KG1 (cell line): ENCODE measurements at regions not wholly inside any gene's neighbourhood (a gene's known extent, or its start where the extent isn't known, plus 50 kb on each side); places are given as distances from the start of the nearest gene placed in this dataset.
"Not testable (repeated sequence)": the region's sequence is repeated elsewhere in the genome, so short reads cannot be mapped to it uniquely, and the experiment has no call there.

Experiments
- DNase-seq: peaks from one replicate; lab custom pipeline; 2025; lab: John Stamatoyannopoulos, UW

DNA sequence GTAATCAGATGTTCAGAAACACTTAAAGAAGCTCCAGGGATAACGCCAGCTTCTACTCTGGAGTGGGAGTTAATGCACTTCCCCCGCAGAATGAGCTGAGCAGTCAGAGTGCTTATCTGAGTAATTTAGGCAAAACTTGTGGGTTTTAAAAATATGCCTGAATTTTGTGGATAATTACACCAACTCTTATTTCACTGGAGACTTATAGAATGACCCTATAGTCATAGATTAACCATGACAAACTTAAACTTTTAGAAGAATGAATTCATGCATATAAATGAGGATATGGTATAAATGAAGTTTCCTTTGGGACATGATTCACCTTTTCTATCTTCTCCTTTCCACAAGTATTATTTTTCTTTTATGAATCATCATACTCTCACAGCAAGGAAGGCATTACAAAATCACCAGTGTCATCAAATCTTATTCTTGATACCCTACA lies 241.1 kb upstream of the FBXO33 start:
- no peak for DNase-seq

GRCh38 chr14:39668449-39668848 lies 236.2 kb upstream of the FBXO33 start:
- DNase-seq, result no peak

DNA sequence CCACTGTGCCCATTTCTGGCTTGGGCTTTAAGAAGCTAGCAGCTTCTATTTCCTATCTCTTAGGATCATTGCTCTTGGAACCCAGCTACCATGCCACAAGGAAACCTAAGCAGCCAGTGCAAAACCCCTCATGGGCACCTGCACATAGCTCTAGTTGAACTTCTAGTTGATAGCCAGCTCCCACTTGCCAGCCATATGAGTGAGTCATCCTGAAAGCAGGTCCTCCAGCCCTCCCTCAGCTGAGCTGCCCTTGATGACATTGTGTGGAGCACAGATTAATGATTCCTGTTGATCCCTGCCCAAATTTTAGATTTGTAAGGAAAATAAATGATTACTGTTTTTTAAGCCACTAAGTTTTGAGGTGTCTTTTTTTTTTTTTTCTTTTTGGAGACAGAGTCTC lies 234.2 kb upstream of the FBXO33 start:
- DNase-seq, result no peak

DNA sequence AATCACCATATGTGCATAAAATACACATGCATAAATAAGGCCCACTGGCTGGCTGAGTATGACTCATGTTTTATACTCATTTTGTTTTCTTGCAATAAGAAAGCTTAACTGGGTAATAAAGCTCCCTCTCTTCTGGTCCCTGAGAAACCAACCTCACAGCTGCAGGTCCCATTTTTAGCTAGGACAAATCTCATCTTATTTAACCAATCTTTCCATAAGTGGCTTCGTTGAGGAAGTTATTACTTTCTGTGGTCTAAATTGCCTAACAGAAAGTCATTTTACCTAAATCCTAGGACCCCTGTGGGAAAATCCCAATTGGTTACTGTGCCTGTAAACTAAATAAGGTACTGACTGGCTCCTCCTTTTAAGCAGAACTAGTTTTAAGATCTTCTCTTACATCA lies 232.8 kb upstream of the FBXO33 start:
- DNase-seq, result no peak

DNA sequence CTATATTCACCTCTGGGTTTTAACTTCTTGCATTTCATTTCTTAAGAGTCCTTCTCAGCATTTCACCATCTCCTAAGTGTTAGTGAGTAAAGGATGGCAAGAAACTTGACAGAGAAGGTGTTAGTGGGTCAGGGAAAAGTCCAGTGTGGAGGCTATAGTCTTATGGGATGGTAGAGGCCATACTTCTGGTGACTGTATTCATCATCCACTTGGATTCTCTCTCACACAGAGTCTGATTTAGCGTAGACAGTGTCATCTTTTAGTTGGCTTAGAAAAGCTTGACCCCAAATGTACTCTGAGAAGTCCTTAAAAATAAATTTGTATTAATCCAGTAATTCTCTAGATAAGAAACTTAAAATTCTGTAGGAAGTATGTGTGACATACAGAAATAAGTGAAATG lies 232.4 kb upstream of the FBXO33 start:
- DNase-seq, result no peak

DNA sequence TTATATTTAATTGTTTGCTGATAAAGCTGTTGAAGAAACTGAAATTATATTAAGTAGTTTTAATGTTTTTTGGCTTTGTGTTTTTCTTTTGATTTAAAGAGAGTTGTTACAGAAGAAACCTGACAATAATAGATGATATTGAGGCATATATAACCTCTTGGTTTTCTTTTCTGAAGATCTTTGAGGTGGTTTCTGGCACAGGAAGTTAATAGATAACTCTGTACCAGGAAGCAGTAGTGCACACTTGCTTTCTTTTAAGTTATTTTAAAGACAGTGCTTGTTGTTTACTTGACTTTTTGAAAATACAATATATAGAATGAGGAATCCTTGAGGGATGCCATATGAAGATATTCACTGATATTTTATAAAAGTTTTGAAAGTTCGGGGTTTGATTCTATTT lies 209.0 kb upstream of the FBXO33 start:
- DNase-seq, result no peak

- DNase-seq, result not testable (repeated sequence)
Observed at GRCh38 chr14:39639009-39639408, 206.8 kb upstream of the FBXO33 start.

GRCh38 chr14:39628087-39628486 lies 195.9 kb upstream of the FBXO33 start:
- DNase-seq, result no peak

GRCh38 chr14:39626589-39627576 lies 194.7 kb upstream of the FBXO33 start:
- DNase-seq, result no peak

- no peak for DNase-seq
Observed at GRCh38 chr14:39621678-39622077, 189.4 kb upstream of the FBXO33 start.

GRCh38 chr14:39621223-39621622 lies 189.0 kb upstream of the FBXO33 start:
- no peak for DNase-seq

- no peak for DNase-seq
Observed at GRCh38 chr14:39617537-39617936, 185.3 kb upstream of the FBXO33 start.

DNA sequence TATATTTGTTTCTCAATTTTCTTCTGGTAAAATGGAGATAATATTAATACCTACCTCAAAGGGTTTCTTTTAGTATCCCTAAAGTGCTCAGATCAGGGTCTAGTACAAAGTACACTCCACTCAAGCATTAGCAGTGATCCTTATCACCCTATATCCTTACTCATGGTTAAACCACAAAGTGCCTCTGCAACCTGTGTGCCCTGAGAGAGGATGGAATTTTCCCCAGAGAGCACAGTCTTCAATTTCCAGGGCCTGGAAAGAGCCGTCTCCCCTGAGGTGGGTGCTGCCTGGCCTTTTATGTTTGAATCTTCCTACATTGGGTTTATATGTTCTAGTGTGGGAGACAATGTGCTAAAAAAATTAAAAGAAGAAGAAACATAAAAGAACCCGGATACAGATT lies 183.1 kb upstream of the FBXO33 start:
- no peak for DNase-seq

DNA sequence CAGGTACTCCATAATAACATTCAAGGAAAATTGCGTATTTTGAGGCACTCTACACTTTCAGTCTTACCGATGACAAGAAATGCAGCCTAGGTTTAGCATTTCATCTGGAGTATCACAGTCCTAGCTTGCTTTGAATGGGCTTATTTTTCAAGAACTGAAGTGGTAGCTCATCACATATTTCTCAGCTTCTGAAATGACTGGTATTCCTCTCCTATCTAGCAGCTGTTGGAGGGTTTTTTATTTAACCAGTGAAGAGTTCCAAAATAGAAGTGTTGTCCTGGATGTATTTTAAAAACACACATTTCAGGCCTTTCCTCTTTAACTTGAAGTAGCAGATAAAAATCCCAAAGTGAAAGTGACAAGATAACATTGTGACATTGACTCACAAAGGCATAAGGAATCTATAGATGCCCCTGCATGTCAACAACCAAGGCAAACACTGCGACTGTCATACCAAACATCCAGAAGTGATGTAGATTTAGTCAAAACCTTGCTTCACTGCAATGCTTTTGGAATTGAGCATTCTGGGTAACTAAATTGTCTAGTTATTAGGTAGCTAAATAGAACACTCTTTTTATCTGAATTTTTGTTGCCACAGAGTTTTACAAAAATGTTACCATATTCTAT lies 182.2 kb upstream of the FBXO33 start:
- no peak for DNase-seq

GRCh38 chr14:39609119-39609518 lies 176.9 kb upstream of the FBXO33 start:
- no peak for DNase-seq

DNA sequence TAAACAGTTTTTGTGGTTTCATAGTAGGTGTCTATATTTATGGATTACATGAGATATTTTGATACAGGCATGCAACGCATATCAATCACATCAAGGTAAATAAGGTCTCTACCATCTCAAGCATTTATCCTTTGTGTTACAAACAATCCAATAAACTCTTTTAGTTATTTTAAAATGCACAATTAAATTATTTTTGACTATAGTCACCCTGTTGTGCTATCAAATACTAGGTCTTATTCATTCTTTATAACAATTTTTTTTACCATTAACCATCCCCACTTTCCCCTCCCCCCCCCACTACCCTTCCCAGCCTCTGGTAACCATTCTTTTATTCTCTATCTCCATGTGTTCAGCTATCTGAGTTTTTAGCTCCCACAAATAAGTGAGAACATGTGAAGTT lies 175.7 kb upstream of the FBXO33 start:
- no peak for DNase-seq

- DNase-seq, result no peak
Observed at GRCh38 chr14:39603942-39604341, 171.7 kb upstream of the FBXO33 start.

- DNase-seq, result no peak
Observed at GRCh38 chr14:39593377-39593776, 161.1 kb upstream of the FBXO33 start.

DNA sequence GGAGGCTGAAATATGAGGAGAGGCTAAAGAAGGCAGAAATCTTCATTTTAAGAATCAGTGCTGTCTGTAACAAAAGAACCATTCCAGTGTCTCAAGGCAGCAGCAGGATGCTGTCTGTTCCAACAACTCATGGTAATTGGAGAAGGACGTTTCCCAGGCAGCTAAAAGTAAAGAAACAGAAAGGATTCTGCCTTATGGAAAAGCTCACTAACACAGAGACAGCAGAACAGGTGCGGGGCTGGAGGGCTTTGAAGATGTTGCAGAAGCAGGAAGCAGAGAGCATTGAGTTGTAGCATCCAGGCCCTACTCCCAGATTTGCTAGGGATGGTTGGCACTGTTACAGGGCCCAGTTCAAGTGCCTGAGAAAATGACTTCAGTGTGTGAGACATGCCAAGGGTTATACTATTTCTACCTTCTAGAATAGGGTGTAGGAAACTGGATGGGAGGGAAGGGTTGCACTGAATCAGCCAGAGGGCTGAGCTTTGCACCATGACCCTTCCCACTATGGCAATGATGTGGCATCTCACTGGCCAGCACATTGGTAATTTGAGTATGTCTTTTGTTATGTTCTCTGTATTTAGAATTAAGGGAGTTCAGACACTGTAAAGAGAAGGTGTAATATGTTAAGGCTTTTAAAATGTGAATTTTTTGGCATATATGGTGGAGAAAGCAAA lies 160.0 kb upstream of the FBXO33 start:
- DNase-seq, result no peak

GRCh38 chr14:39589882-39590281 lies 157.6 kb upstream of the FBXO33 start:
- not testable (repeated sequence) for DNase-seq

GRCh38 chr14:39582028-39582654 lies 149.9 kb upstream of the FBXO33 start:
- DNase-seq, result no peak

DNA sequence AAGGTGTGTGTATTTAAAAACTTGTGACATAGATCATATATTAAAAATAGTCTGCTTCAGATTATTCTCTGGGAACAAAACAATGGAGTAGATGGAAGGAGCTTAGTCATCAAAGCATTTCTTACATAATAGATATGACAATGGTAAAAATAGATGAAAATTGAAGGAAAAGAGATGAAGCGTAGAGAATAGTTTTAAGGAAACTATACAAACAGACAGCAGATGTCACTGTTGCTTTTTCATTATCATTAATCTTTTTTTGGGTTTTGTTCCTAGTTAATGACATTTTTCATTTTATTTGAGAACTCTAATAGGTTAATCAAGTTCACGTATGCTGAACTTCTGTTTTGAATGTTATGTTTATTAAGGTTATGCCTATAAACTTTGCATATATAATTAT lies 149.2 kb upstream of the FBXO33 start:
- no peak for DNase-seq
